ENCODE measurements at regions not wholly inside any gene's neighbourhood (a gene's known extent, or its start where the extent isn't known, plus 50 kb on each side); places are given as distances from the start of the nearest gene placed in this dataset.

DNA sequence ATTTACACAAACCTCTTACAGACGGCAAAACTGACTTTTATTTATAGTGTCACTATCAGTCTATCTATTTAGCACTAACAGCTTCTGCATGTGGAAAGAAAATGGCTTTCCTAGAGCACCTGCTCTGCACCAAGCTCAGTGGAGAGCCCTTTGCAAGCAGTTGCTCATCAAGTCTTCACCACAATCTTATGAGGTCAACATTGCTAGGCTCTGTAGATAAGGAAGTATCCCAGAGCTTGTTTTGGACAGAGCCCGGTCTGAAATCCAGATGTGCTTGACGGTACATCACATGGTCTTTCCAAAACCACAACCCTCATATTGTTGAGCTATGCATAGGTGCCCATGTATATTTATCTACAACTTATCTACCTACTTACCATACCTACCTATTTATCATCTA, 572.7 kb upstream of the CDH5 start:
- DNase-seq (ENCODE audit: low read depth in 3 of 3) = no peak

DNA sequence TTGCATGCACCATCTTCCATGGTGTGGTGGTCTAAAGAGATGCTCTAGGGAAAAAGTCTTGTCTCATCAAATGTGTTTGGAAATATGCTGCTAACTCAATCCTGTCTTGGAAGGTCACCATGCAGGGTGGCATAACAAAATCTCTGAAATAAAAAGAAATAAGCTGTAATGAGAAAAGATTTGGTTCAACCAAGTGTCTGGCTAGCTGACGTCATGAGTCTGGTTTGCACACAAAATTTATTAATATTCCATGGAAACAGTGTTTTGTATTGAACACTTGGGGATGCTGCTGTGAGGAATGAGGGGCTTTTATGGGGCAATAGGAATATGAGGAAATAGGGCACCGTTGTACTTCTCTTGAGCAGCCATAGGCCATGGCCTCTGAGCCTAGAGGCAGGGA, 575.7 kb upstream of the CDH5 start:
- DNase-seq (ENCODE audit: low read depth in 3 of 3) = no peak

DNA sequence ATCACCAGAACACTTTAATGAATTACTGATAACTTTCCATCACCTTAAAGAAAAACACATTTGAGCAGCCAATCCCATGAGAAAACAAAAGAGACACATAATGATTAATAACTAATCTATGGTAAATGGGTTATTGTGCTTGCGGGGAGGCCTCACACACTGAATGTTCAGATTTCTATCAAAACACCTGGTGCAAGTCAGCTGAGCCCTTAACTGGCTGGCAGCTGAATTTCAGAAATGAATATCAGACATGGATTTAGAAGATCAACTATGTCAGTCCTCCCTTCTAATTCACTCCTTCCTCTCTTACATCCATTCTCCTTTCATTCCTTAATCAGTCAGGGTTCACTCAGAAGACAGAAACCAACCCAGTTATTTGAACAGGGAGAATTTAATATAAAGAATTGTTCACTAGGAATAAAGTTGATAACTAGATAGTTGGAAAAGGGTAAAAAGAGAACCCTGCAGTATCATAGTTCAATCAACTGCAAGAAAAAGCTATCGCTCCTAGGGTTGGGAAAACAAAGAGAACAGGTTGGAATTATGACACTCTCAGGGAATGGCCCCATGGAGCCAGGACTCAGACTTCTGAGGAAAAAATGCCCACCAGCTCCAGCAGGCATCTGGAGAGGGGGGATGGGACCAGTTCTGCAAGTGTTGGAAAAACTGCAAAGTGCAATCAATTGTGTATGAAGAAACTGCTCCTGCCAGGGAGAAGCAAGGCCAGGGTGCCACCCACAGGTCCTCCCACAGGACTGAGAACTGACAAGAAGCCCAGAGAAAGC, 577.1 kb upstream of the CDH5 start:
- no peak for DNase-seq (ENCODE audit: low read depth in 3 of 3)

DNA sequence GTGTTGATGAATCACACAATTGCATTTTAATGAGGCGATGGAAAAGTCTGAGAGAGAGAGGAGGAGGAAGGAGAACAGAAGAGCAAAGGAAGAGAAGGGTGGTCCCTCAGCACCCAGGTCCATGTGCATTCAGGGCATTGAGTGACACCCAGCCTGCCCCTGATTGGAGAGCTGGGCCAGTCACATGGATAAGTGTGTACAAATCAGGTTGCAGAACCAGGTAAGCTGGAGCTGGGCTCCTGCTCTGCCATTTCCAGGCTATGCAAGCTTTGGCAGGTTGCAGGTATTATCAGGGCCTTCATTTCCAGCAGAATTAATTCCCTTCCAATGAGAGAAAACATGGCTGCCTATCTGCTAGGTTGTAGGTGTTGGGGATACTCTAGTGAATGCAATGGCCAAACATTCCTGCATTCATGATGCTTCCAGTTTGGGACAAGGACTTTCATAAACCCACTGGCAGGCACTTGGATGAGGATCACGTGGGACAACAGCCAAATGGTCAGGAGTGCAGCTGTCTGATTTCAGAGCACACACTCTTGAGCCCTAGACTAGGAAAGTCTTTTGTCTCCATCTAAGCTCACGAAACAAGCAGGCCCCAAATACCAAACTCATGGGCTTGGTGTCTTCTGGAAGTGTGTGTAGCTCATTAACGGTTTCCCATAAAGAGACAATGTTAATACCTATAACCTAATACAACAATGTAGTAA, 577.9 kb upstream of the CDH5 start:
- no peak for DNase-seq (ENCODE audit: low read depth in 3 of 3)

DNA sequence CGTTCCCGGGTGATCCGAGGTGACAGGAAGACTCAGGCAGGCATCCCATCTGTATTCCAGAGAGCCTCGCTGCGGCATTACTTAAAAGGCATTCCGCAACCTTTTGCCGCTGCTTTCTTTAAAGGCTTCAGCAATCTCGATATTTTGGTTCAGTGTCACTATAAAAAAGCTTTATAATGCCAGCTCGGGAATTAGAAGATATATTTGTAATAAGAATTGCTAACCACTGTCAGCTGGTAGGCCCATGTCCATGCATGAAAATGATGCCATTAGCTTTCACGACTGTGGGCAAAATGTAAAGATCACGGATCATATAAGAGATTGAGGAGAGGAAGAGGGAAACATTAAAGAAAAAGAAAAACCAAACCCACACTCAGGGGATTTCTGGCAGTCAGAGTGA, 578.6 kb upstream of the CDH5 start:
- no peak for DNase-seq (ENCODE audit: low read depth in 3 of 3)

DNA sequence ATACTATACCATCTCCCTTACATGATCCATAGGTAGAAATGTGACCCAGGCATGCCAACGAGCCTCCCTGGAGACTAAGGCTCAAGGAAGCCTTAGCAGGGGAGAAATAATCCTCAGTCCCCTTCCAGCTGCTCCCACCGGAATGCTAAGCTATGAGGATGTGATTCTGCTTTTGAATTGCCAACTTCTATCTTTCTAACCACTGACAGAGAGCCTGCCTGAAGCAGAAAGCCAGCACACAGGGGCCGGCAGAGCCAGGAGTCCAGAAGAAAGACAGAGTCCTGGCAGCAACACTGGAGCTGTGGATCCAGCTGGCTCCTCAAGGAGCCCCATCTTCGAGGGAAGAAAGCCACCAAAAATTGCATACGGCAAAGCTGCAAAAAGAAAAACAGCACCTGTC, 579.6 kb upstream of the CDH5 start:
- DNase-seq (ENCODE audit: low read depth in 3 of 3) = no peak

DNA sequence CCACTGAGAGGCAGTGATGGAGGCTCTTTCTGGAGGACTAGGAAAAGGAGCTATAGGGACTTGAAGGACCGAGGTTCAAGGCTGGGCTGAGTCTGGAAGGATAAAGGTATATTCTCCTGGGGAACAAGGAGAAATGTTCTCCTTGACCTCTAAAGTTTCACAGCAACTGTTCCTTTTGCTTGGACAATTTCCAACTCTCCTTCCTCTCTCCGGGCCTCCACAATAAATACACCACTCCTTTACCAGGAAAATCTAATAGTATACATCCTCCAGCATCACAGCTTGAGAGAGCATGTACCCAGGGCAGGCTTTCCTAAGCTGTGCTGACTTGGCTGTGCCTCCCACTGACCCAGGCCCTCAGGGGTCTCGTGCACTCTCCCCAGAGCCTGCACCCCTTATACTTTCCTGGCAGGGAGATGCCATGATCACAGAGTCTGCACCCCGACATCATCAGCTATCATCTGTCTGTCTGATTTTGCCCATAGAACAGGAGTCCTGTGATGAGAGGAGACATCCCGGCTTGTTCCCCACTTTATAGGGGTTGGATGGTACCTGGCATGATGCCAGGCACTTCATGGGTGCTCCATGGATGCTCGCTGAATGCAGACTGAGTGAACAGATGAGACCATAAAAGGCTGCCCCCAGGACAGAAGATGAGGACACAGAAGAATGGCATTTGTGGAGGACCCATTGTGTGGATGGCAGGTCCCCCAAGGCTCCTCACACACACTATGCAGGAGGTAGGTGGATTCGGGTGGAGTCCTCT, 582.6 kb upstream of the CDH5 start:
- no peak for DNase-seq (ENCODE audit: low read depth in 3 of 3)

DNA sequence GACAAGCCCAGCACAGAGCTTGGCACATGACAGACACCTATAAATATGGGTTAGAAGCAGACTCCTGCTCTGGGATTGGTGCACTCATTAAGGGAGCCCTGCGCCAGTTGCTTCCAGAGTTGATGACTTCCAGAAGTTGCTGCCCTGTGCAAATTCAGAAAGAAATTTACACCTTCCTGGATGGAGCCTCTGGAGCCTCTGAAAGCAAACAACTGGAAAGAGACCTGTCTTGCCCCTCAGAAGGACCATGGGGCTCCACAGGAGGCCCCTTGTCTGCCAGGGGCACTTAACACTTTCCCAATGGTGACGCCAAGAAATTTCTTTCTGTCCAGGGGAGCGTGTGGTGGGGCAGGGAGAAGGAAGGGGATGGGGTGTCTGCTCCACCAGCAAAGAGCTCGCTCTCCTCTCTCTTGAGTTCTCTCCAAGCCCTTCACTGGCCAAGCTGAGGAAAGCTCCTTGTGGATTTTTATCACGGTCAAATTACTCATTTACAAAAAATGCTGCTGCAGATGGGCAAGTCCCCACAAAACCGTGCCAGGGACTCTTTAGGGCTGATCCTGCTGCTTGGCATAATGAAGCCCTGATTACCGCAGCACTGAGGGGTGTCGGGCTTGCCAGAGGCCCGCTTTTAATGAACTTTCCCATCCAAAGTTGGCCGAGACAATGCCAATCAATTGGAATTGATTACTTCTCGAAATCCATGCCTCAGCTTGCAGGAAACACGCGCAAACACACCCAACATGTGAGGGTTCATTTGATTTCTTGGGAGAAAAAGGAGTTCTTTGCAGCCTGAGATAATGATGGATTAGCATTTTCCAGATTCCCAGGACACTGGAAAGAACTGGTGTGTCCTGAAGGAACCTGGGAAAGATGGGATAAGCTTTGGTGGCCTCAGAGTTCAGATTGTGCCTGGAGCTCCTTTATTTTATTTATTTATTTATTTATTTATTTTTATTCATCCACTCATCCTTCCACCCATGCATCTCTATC, 583.6 kb upstream of the CDH5 start:
- DNase-seq (ENCODE audit: low read depth in 3 of 3) = no peak

DNA sequence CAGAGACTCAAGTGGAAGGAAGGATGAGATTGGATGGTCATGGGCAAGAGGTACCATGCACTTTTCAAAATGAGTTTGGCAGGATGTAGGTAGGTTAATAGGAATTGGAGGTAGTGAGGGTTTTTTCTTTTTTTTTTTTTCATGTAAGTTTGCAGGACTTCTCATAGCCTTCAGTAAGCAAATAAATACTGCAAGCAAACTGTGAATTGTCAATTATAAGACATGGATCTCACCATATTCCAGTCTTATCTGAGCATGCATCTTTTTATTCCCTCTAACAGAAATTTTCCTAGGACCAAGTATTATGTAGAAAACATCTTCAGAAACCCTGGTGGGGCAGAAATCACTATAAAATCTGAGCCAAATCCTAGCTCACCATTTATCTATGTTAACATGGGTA, 584.6 kb upstream of the CDH5 start:
- DNase-seq (ENCODE audit: low read depth in 3 of 3) = no peak

DNA sequence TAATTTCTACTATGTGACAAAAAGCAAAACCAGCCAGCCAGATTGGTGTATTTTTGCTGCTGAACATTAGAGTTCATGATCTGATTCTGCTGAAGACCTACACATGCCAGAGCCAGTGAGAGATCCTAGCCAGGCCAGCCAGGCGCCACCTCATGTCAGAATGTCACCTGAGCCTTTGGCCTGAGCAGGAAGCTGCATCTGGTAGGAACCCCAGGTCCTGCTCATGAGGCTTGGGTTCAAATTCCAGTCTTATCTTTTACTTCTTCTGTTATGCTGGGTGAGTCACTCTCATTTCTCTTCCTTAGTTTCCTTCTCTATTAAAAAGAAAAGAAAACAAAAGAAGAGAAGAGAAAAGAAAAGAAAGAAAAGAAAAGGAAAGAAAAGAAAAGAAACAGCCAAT, 585.1 kb upstream of the CDH5 start:
- DNase-seq (ENCODE audit: low read depth in 3 of 3) = no peak

DNA sequence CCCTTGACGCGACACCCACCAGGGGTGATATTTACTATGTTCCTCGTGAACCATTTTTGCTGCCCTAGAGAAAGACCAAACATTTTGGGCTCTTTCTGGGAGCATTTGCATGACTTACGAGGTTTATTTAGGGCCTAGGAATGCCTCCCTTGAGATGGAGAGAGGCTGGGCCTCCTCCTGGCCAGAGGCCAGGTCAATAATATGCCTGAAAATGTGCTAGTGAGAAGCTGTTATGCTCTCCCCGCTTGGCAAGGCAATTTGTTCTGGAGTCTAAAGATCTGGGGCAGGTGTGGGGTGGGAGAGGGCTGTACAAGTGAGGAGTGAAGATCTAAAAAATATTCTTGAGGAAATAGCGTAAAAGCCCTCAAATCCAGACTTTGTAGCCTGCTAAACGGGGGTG, 587.3 kb upstream of the CDH5 start:
- DNase-seq (ENCODE audit: low read depth in 3 of 3) = no peak

DNA sequence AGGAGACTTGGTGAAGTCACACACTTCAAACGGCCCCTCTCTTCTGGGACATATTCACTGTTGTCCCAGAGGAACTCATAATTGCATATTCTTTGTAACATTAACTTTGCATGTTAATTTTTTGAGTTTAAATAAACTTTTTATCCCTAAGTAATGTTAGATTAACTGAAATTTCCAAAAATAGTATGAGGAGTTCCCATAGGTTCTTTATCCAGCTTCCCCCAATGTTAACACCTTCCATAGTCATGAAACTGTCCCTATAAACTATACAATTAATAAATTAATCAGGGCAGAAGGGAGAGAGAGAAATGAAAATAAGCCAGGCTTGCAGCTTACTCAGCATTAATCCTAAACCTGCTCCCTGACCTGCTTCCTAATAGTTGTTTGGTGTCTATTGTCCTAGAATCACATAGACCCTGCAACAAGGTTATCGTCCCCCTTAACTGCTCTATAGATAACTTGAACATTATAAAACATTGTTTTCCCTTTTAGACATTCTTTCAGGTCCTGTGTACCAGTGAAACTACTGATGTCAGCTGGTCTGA, 589.8 kb upstream of the CDH5 start:
- no peak for DNase-seq (ENCODE audit: low read depth in 3 of 3)

DNA sequence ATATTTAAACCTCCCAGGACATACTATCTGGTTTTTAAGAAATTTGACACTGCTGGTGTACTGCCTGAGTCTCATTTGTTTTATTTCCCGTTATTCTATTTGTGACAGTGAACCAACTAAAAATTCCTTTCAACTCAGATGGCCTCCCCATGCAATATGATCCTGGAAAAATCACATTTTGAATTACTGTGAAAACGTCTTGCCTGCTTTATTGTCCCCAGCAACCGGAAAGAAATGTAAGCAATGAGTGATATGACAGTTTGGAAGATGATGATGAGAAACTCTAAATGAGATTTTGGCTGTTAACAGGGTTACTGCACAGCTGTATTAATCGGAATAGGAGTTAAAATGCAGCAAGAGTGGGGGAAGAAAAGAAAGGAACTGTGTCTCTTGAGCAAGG, 590.7 kb upstream of the CDH5 start:
- no peak for DNase-seq (ENCODE audit: low read depth in 3 of 3)

DNA sequence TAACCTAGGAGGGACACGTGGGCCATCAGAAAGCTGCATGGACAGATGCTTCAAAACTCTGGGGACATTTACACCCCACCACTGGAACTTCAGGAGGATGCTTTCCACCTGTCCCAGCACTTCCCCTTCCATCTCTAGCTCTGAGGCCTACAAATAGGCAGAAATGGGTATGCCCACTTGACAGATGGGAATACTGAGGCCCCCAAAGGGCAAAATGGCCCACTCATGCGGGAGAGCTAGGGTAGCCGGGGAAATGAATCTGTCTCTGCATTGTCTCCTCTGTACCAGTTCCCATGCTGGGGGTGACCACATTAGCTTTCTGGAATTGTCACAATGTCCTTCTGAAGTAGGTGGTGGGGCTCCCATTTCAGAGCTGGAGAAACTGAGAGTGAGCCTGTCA, 592.1 kb upstream of the CDH5 start:
- no peak for DNase-seq (ENCODE audit: low read depth in 3 of 3)

DNA sequence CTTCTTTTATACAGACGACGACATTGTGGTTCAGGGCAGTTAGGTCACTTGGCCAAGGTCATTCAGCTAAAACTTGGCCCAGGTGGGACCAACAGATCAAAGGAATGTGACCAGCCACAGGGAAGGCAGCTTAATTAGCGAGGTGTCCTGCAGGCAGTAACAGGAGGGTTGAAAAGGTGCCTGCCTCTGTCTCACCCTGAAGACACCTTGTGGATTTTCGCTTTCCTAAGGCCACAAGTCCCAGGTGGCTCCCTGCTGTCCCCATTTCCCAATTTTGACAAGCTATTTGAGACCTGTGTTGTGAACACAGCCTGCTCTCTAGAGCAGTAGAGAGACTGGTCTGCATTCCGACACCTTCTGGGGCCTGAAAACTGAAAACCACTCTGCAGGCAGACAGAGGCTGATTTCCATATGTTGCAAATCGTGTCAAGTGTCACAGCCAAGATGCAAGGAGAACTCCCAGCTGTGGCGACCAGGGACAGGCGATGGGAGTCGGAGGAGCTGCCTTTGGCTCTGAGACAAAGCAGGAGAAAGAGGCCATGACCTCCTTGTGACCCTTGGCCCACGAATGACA, 593.1 kb upstream of the CDH5 start:
- no peak for DNase-seq (ENCODE audit: low read depth in 3 of 3)

DNA sequence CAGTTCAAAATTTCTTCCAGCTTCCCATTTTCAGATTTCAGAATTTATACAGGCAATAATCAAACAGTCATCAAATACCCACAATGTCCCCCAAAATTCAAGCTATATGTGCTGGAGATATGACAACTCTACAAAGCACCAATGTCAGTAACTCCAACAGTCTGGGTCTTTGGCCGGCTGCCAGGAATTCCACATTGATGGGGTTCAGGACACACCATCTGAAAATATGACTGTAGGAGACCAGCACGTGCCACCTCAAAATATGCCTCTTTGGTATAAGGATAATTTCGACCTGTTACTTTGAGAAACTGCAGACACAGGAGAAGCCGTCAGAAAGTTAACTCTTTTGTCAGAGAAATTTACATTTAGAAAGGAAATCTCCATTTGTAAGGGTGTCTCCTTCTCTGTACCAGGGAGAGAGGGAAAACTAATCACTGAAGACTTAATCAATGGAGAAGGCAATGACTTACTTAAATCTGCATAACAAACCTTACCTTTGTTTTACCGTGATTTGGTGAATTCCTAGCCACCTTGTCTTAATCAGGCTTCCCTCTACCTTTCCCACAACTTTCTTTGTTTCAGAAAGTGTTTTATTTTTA, 594.3 kb upstream of the CDH5 start:
- DNase-seq (ENCODE audit: low read depth in 3 of 3) = no peak

DNA sequence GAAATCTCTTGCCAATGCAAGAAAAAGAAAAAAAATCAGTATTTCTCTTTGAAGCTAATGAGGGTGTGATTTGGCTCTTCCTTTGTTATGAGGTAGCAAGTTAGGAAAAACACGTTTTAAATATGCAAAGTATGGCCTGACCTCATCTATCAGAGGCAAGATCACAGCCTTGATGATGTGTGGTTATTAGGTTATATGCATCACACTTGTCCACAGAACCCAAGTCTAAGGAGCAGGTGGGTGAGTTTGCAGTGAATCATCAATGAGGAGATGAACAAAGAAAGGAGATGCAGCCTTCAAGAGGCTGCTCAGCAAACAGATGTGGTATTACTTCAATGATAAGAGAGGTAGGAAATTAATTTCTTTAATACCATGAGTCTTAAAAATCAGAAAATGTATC, 594.8 kb upstream of the CDH5 start:
- no peak for DNase-seq (ENCODE audit: low read depth in 3 of 3)

DNA sequence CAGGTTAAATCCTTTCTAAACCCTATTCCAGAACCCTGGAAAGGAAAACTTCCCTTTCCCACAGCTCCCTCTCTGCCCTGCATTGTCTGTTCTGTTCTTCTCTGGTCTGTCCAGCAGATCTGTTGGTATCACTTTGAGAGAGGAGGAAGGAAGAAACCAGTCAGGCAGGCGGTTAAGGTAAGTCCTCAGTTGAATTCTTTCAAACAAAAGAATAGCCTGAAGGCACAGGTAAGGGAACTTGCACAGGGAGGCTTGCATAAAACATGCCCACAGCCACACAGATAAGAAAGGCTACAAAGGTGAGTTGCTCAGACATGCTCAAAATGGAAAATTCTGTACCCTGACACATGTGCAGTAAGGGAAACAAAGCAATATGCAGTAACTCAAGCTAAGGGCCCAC, 595.7 kb upstream of the CDH5 start:
- no peak for DNase-seq (ENCODE audit: low read depth in 3 of 3)

DNA sequence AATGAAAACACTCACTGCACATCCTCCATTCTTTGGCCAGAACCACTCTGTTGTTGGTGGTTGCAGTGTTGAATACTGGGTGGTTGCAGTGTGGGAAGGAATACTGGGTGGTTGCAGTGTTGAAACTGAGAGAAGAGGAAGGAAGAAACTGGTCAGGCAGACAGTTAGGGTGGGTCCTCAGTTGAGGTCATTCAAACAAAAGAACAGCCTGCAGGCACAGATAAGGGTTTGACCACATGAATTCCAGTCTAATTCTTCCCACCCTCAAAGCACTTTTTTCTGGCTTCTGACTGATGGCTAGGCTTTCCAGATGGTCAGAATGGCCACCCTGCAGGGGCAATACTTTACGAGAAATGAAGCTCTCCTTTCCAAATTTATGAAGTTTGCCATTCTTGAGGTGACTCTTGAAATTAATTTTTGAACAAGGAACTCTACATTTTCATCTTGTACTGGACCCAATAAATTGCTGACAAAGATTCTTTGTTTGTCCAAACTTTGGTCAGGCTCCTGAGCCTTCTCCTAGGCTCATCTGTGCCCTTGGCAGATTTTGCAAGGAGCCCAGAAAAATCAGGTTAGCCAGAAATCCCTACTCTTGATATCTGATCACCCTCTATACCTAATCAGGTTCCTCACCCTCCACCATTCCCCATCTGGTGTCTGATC, 596.6 kb upstream of the CDH5 start:
- no peak for DNase-seq (ENCODE audit: low read depth in 3 of 3)

DNA sequence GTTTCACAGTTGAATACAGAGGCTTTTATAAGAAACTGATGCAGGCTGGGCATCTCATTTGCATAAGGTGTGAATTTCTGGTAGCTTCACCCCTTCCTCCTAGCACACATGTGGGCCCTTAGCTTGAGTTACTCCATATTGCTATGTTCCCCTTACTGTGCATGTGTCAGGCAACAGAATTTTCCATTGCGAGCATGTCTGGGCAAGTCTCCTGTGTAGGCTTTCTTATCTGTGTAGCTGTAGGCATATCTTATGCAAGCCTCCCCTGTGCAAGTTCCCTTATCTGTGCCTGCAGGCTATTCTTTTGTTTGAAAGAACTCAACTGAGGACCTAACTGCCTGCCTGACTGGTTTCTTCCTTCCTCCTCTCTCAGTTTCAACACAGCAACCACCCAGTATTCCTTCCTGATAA, 597.4 kb upstream of the CDH5 start:
- no peak for DNase-seq (ENCODE audit: low read depth in 3 of 3)

All from stimulated activated CD4-positive, alpha-beta T cell treated with anti-CD3 and anti-CD28 coated beads, TNF-alpha, amount 100 ng/mL, for 48 hours (primary cell).